ENCODE measurements at regions not wholly inside any gene's neighbourhood (a gene's known extent, or its start where the extent isn't known, plus 50 kb on each side); places are given as distances from the start of the nearest gene placed in this dataset.

DNA sequence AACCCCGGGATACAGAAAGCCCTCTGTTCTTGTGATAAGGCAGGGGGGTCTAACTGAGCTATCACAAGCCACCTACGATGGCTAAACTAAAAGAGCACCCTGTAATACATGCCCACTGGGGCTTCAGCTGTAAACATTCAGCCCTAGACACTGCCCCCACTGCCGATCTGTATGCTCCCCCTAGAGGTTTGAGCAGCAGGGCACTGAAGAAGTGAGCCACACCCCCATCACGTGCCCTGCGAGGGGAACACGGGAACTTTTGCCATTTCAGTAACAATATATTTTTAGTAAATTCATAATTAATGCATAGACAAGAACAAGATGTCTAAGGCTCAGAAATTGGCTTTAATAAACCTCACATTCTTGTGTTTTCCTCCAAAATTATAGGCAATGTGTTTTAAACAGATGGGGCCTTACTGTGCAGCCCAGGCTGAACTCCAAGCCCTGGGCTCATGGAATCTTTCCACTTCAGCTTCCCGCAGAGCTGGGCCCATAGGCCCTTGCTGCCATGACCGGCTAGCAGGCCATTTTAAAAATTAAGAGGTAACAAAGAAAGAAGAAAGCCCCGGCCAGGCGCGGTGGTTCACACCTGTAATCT is 235.3 kb upstream of the SFRP2 start:
- TF ChIP-seq, protein P1, sequence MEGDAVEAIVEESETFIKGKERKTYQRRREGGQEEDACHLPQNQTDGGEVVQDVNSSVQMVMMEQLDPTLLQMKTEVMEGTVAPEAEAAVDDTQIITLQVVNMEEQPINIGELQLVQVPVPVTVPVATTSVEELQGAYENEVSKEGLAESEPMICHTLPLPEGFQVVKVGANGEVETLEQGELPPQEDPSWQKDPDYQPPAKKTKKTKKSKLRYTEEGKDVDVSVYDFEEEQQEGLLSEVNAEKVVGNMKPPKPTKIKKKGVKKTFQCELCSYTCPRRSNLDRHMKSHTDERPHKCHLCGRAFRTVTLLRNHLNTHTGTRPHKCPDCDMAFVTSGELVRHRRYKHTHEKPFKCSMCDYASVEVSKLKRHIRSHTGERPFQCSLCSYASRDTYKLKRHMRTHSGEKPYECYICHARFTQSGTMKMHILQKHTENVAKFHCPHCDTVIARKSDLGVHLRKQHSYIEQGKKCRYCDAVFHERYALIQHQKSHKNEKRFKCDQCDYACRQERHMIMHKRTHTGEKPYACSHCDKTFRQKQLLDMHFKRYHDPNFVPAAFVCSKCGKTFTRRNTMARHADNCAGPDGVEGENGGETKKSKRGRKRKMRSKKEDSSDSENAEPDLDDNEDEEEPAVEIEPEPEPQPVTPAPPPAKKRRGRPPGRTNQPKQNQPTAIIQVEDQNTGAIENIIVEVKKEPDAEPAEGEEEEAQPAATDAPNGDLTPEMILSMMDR (IDR thresholded peaks at IDR 0.05): no peak
- no peak for TF ChIP-seq POLR2A (IDR thresholded peaks at IDR 0.05)

Measured in ovary (tissue), 3 donors.